ENCODE measurements at regions not wholly inside any gene's neighbourhood (a gene's known extent, or its start where the extent isn't known, plus 50 kb on each side); places are given as distances from the start of the nearest gene placed in this dataset.
A peak's percentile ranks its signal among the peaks of the same experiment; 100 is the strongest.

GRCh38 chr11:70889411-70889810 is 363.0 kb downstream of the SHANK2 start:
- WGBS (ENCODE audit: insufficient coverage, low coverage, missing lambda C conversion rate): 2% methylated on average over 11 of the region's 13 CpGs
- intact Hi-C loops (cut with micrococcal nuclease) (no loop called here), in situ Hi-C loops (cut with MboI) (no loop called here)
- Histone ChIP-seq H3K27me3 (ENCODE audit: control insufficient read depth in 2 of 2, insufficient read depth in 2 of 2, low read length in 2 of 2) (peaks cover 11 to 51% of the 10 kb centered on the region in 2 experiments), H4K20me1 (replicated peaks; ENCODE audit: control insufficient read depth, insufficient read depth, low read length) (no peaks in the 10 kb centered on the region), H3K27ac (ENCODE audit: extremely low read depth, low read depth, low read length) (no peak overlapping the region), H3K4me1 (replicated peaks in 1 of 2; ENCODE audit: control insufficient read depth in 2 of 2, insufficient read depth in 2 of 2, low read length in 2 of 2) (no peaks in the 10 kb centered on the region), H3K9me3 (replicated peaks; ENCODE audit: control insufficient read depth, insufficient read depth, low read depth, low read length) (no peaks in the 10 kb centered on the region), H3K36me3 (ENCODE audit: control insufficient read depth, insufficient read depth, low read length) (no peaks in the 10 kb centered on the region), H3K9me1 (ENCODE audit: control insufficient read depth, insufficient read depth, low read length) (no peaks in the 10 kb centered on the region), H3K4me2 (ENCODE audit: insufficient read depth, low read length) (no peak overlapping the region), H3K9ac (ENCODE audit: insufficient read depth in 1 of 2, low read depth in 2 of 2, low read length in 2 of 2) (no peak overlapping the region), H3K79me2 (ENCODE audit: control insufficient read depth, insufficient read depth, low read length) (no peaks in the 10 kb centered on the region), H3K4me3 (no peak overlapping the region), H2AFZ (ENCODE audit: low read depth, low read length) (no peak overlapping the region)
- CTCF ChIA-PET (ENCODE audit: low intra/inter-chr PET ratio): no interaction called here
- DNase-seq (ENCODE audit: extremely low read depth in 1 of 4, low spot score in 3 of 4): no peak
- POLR2A ChIA-PET: no interaction called here
- no peak for ATAC-seq
- no TSS peak for BruUV-seq (replicated peaks)
- FAIRE-seq: no peak
- TF ChIP-seq ZNF707 (CRISPR knock-in tag; conservative IDR thresholded peaks at IDR 0.05) (0 out of 2 replicates have a peak, but pooled peaks have one; percentile 27), ATF2 (CRISPR knock-in tag; IDR thresholded peaks at IDR 0.05) (no peak)

- ATAC-seq (no peak), DNase-seq (ENCODE audit: extremely low read depth in 1 of 4, low spot score in 3 of 4) (no peak), FAIRE-seq (no peak)
- Histone ChIP-seq H3K9me1 (ENCODE audit: control insufficient read depth, insufficient read depth, low read length) (no peaks in the 10 kb centered on the region), H3K36me3 (ENCODE audit: control insufficient read depth, insufficient read depth, low read length) (no peaks in the 10 kb centered on the region), H2AFZ (ENCODE audit: low read depth, low read length) (no peak overlapping the region), H3K27me3 (ENCODE audit: control insufficient read depth in 2 of 2, insufficient read depth in 2 of 2, low read length in 2 of 2) (peaks cover 0 to 37% of the 10 kb centered on the region in 2 experiments; a peak in 4 of 5 replicates), H3K79me2 (ENCODE audit: control insufficient read depth, insufficient read depth, low read length) (no peaks in the 10 kb centered on the region), H3K27ac (ENCODE audit: extremely low read depth, low read depth, low read length) (no peak overlapping the region), H3K9ac (ENCODE audit: insufficient read depth in 1 of 2, low read depth in 2 of 2, low read length in 2 of 2) (no peak overlapping the region), H3K9me3 (replicated peaks; ENCODE audit: control insufficient read depth, insufficient read depth, low read depth, low read length) (no peaks in the 10 kb centered on the region), H3K4me2 (ENCODE audit: insufficient read depth, low read length) (no peak overlapping the region), H3K4me3 (no peak overlapping the region), H4K20me1 (replicated peaks; ENCODE audit: control insufficient read depth, insufficient read depth, low read length) (no peaks in the 10 kb centered on the region), H3K4me1 (replicated peaks in 1 of 2; ENCODE audit: control insufficient read depth in 2 of 2, insufficient read depth in 2 of 2, low read length in 2 of 2) (no peaks in the 10 kb centered on the region)
- CTCF ChIA-PET (ENCODE audit: low intra/inter-chr PET ratio): no interaction called here
- intact Hi-C loops (cut with micrococcal nuclease): no loop called here
- in situ Hi-C loops (cut with MboI): no loop called here
- POLR2A ChIA-PET: no interaction called here
- 2% methylated on average over 5 of the region's 9 CpGs for WGBS (ENCODE audit: insufficient coverage, low coverage, missing lambda C conversion rate)
- no TSS peak for BruUV-seq (replicated peaks)
- TF ChIP-seq PYGO2 (tag; IDR thresholded peaks at IDR 0.05): no peak
- TF ChIP-seq PTTG1 (tag; IDR thresholded peaks at IDR 0.05; ENCODE audit: low read depth): no peak
- no peak for TF ChIP-seq FOS (IDR thresholded peaks at IDR 0.05; ENCODE audit: extremely low read depth, insufficient read length)
- no peak for TF ChIP-seq CBX3 (IDR thresholded peaks at IDR 0.05; ENCODE audit: borderline replicate concordance in 1 of 2, low read length in 2 of 2)
- no peak for TF ChIP-seq CTCFL (IDR thresholded peaks at IDR 0.05; ENCODE audit: borderline replicate concordance, insufficient read depth, low read depth, low read length, poor library complexity, severe bottlenecking)
- TF ChIP-seq XRCC4 (IDR thresholded peaks at IDR 0.05; ENCODE audit: extremely low read depth, insufficient read depth, insufficient read length): no peak
- TF ChIP-seq TFAM (CRISPR knock-in tag; conservative IDR thresholded peaks at IDR 0.05): no peak
- no peak for TF ChIP-seq TCF15 (CRISPR knock-in tag; IDR thresholded peaks at IDR 0.05)
- no peak for TF ChIP-seq SNRNP70 (optimal IDR thresholded peaks at IDR 0.05; ENCODE audit: low read depth, low read length)
Observed at GRCh38 chr11:70891844-70892380, 360.5 kb downstream of the SHANK2 start.

Measured in K562 (cell line).